BLaER1 treated with 17β-estradiol and CSF1 and Interleukin-3, amounts not matched to agents 10 nM and 100 nM (cell line): ENCODE measurements at regions not wholly inside any gene's neighbourhood (a gene's known extent, or its start where the extent isn't known, plus 50 kb on each side); places are given as distances from the start of the nearest gene placed in this dataset.

Experiments used
- H3K27ac ChIP-seq, 11 experiments: shearing (Covaris generic); formaldehyde crosslinking; 2 replicates each; pipeline ENCODE4 v1.8.1; 2022
- H3K27me3 ChIP-seq, 11 experiments: shearing (Covaris generic); formaldehyde crosslinking; 2 replicates each; pipeline ENCODE4 v1.8.1; 2022
- H3K36me3 ChIP-seq, 11 experiments: shearing (Covaris generic); formaldehyde crosslinking; 2 replicates each; pipeline ENCODE4 v1.8.1; 2022
- H3K4me1 ChIP-seq, 10 experiments: shearing (Covaris generic); formaldehyde crosslinking; 2 replicates each; pipeline ENCODE4 v1.8.1; 2022
- H3K4me2 ChIP-seq, 11 experiments: shearing (Covaris generic); formaldehyde crosslinking; 2 replicates each; pipeline ENCODE4 v1.8.1; 2022
- H3K4me3 ChIP-seq, 10 experiments: shearing (Covaris generic); formaldehyde crosslinking; 2 replicates each; pipeline ENCODE4 v1.8.1; 2022
- H3K9ac ChIP-seq, 11 experiments: shearing (Covaris generic); formaldehyde crosslinking; 2 replicates each; pipeline ENCODE4 v1.8.1; 2022
- H3K9me3 ChIP-seq, 11 experiments: shearing (Covaris generic); formaldehyde crosslinking; replicated peaks in 1 of 11; 2 replicates each; pipeline ENCODE4 v1.8.1; 2022
- H4K20me1 ChIP-seq, 11 experiments: shearing (Covaris generic); formaldehyde crosslinking; 2 replicates each; pipeline ENCODE4 v1.8.1; 2022
- Cebpa-rat ChIP-seq, 11 experiments: shearing (Covaris generic); IDR thresholded peaks; 2 replicates each; pipeline ENCODE4 v1.8.1; 2022

DNA sequence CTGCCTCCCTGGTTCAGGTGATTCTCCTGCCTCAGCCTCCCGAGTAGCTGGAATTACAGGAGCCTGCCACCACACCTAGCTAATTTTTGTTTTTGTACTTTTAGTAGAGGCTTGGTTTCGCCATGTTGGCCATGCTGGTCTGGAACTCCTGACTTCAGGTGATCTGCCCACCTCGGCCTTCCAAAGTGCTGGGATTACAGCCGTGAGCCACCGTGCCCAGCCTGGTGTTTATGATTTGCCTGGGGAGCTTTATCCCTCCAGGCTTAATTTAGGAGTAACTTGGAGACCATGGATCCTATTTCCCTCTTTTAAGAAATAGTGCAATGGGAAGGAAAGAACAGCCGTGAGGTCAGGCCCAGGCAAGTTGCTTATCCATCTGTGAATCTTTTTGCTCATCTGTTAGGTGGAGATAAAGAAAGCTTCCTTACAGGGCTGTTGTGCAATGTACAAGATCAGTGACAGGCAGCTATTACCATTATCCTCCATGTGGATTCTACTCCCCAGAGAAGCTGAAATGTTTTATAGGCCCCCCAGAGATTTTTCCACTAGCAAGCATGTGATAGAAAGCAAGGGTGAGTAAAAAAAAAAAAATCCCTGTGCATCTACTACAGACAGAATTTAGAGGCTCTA, 104.9 kb upstream of the MGAT5 start:
- Histone ChIP-seq H3K4me3 (no peak overlapping the region), H3K4me1 (peaks cover 23 to 65% (median 39%) of the 10 kb centered on the region in 10 experiments; a peak in 19 of 20 replicates), H3K27me3 (no peaks in the 10 kb centered on the region), H3K4me2 (peak overlapping the region; percentile 0 to 50 (median 24); a peak in 14 of 22 replicates), H3K36me3 (peaks cover 24 to 89% (median 43%) of the 10 kb centered on the region in 11 experiments), H3K9me3 (peaks cover 0 to 27% (median 13%) of the 10 kb centered on the region in 11 experiments; a peak in 14 of 22 replicates), H3K27ac (peak overlapping the region in 3 of 11 experiments; percentile 39 to 50 (median 41); a peak in 6 of 22 replicates), H3K9ac (no peak overlapping the region), H4K20me1 (peaks cover 20 to 98% (median 75%) of the 10 kb centered on the region in 11 experiments; a peak in 20 of 22 replicates)
- 0 out of 22 replicates have a peak, but pooled peaks of 1 of the 11 experiments have one; percentile 23 for TF ChIP-seq Cebpa-rat (IDR thresholded peaks at IDR 0.05)

DNA sequence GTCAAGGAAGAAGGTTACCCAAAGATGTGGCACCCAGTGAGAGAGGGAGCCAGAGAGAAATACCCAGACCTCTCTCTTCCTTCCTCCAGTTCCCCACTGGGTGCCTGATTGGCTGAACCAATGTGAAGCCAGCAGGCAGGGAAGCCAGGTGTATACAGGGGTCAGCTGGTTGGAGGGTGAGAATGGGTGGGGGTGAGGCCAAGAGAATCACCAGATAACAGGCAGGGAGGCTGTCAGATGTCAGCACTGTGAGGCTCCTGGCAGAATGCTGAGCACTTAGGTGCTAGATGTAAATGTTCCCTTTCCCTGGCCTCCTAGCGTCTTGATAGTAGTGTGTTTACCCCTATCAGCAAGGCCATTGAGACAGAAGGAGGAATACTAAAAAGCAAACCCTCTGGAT, 104.0 kb upstream of the MGAT5 start:
- TF ChIP-seq Cebpa-rat (IDR thresholded peaks at IDR 0.05) = no peak
- Histone ChIP-seq H3K9me3 (peaks cover 0 to 27% (median 13%) of the 10 kb centered on the region in 11 experiments; a peak in 14 of 22 replicates), H4K20me1 (peaks cover 15 to 98% (median 75%) of the 10 kb centered on the region in 11 experiments; a peak in 20 of 22 replicates), H3K27ac (peak overlapping the region in 4 of 11 experiments; percentile 8 to 50 (median 40); a peak in 9 of 22 replicates), H3K4me1 (peaks cover 33 to 74% (median 43%) of the 10 kb centered on the region in 10 experiments), H3K9ac (no peak overlapping the region), H3K4me3 (no peak overlapping the region), H3K27me3 (no peaks in the 10 kb centered on the region), H3K4me2 (peak overlapping the region in 9 of 11 experiments; percentile 6 to 50 (median 23); a peak in 11 of 22 replicates), H3K36me3 (peaks cover 17 to 90% (median 49%) of the 10 kb centered on the region in 11 experiments)

DNA sequence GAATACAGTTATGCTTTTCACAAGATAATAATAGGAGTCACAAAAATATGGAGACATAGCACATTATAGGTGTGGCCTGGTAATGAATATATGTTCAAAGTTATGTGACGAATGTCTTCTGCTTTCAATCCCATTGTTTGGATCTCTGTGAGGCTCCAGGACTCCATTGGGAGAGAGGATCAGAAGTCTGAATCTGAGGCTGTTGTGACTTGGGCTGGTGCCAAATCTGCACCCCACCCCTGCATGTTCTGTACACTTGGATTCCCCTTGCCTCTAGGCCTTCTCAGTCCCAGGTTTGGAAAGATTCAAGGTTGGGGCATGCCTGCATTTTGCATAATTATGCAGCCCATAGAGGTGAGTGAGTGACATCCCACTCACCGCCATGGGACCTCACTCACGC, 103.1 kb upstream of the MGAT5 start:
- H3K27ac ChIP-seq = no peak overlapping the region
- H3K9me3 ChIP-seq = peaks cover 0 to 27% (median 13%) of the 10 kb centered on the region in 11 experiments; a peak in 14 of 22 replicates
- H3K27me3 ChIP-seq = no peaks in the 10 kb centered on the region
- TF ChIP-seq Cebpa-rat (IDR thresholded peaks at IDR 0.05) = no peak
- no peak overlapping the region for H3K9ac ChIP-seq
- H3K4me3 ChIP-seq = no peak overlapping the region
- no peak overlapping the region for H3K4me2 ChIP-seq
- peaks cover 17 to 92% (median 58%) of the 10 kb centered on the region in 11 experiments for H3K36me3 ChIP-seq
- peaks cover 10 to 98% (median 76%) of the 10 kb centered on the region in 11 experiments; a peak in 21 of 22 replicates for H4K20me1 ChIP-seq
- peaks cover 38 to 79% (median 45%) of the 10 kb centered on the region in 10 experiments for H3K4me1 ChIP-seq

DNA sequence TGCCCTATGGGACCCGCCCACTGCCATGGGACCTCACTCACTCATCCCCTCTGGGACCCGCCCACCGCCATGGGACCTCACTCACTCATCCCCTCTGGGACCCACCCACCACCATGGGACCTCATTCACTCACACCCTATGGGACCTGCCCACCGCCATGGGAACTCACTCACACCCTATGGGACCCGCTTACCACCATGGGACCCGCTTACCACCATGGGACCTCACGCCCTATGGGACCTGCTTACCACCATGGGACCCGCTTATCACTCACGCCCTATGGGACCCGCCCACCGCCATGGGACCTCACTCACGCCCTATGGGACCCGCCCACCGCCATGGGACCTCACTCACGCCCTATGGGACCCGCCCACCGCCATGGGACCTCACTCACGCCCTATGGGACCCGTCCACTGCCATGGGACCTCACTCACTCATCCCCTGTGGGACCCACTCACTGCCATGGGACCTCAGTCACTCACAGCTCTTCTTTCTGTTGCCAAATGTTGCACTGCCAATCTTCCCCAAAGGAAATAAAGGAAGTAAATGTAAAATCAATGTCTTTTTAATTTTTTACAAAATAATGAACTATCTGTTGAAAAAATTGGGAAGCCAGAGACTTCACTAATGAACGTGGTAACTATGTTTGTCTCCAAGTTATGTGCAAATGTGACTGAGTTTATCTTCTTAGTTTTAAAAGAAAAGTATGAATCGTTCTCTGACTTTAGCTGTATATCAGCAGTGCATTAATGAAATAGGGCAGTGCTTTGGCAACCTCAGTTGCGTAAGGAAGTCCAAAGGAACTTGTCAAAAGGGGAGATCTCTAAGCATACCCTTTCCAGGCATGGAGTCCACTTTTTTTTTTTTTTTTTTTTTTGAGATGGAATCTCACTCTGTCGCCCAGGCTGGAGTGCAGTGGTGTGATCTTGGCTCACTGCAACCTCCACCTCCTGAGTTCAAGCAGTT, 101.5 kb upstream of the MGAT5 start:
- Histone ChIP-seq H3K27ac (no peak overlapping the region), H4K20me1 (peaks cover 0 to 98% (median 74%) of the 10 kb centered on the region in 11 experiments; a peak in 20 of 22 replicates), H3K27me3 (no peaks in the 10 kb centered on the region), H3K9me3 (peaks cover 0 to 30% (median 13%) of the 10 kb centered on the region in 11 experiments; a peak in 14 of 22 replicates), H3K9ac (no peak overlapping the region), H3K36me3 (peaks cover 26 to 97% (median 72%) of the 10 kb centered on the region in 11 experiments), H3K4me2 (no peak overlapping the region), H3K4me1 (peaks cover 40 to 74% (median 49%) of the 10 kb centered on the region in 10 experiments), H3K4me3 (no peak overlapping the region)
- no peak for TF ChIP-seq Cebpa-rat (IDR thresholded peaks at IDR 0.05)

DNA sequence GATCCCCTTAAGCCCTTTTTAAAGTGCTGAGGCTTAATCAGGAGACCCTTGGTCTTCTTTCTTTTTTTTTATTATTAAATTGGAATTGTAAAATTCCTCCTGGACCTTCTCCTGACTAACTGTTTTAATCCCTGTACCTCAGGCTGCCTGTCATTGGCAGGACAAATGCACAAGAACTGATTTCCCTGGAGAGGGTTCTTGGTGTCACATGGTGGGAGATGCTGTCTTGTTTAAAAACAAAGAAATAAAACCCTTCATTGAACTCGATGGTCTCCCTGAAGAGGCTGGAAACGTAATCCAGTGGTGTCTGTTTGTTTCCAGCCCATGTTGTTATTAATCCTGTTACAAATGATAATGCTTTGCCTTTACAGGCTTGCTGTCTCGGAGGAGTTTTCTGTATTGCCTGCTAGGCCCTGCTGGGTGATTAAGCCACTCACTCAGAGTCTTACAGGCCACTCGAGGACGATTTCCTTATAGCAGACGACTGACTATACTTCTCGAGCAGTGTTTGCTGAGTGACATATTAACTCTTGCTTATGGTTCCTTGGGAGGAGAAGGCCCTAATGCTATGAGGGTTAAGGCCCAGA, 100.5 kb upstream of the MGAT5 start:
- H3K27ac ChIP-seq = peak overlapping the region in 2 of 11 experiments; percentile 6 to 28; a peak in 1 of 22 replicates
- no peak overlapping the region; a peak in 1 of 22 replicates for H3K9ac ChIP-seq
- H3K4me1 ChIP-seq = peaks cover 43 to 71% (median 50%) of the 10 kb centered on the region in 10 experiments
- H3K4me3 ChIP-seq = no peak overlapping the region
- H3K27me3 ChIP-seq = no peaks in the 10 kb centered on the region
- peaks cover 30 to 97% (median 70%) of the 10 kb centered on the region in 11 experiments for H3K36me3 ChIP-seq
- peak overlapping the region in 3 of 11 experiments; percentile 18 to 59 (median 57); a peak in 5 of 22 replicates for H3K4me2 ChIP-seq
- peaks cover 7 to 98% (median 73%) of the 10 kb centered on the region in 11 experiments; a peak in 21 of 22 replicates for H4K20me1 ChIP-seq
- H3K9me3 ChIP-seq = peaks cover 0 to 30% (median 13%) of the 10 kb centered on the region in 11 experiments; a peak in 14 of 22 replicates
- TF ChIP-seq Cebpa-rat (IDR thresholded peaks at IDR 0.05) = no peak

DNA sequence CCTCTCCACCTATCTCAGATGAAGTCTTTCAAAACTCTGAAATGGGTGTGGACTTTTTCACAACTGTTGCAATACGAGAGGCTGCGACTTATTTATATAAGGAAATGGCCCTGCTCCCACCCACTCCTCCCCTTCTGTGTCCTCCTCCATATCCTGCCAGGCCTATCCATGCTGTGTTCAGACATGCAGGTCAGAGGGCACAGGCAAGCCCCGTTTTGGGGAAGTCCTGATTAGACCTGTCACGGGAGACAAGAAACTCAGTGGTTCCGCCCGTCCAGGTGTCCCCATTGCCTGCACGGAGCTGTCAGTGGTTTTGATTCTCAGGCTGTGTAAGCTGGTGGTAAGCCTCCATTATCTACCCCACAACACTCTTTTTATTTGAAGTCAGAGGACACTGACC, 99.6 kb upstream of the MGAT5 start:
- peaks cover 43 to 70% (median 49%) of the 10 kb centered on the region in 10 experiments for H3K4me1 ChIP-seq
- peak overlapping the region in 7 of 11 experiments; percentile 18 to 59 (median 39); a peak in 12 of 22 replicates for H3K4me2 ChIP-seq
- H4K20me1 ChIP-seq = peaks cover 9 to 98% (median 72%) of the 10 kb centered on the region in 11 experiments; a peak in 21 of 22 replicates
- peak overlapping the region in 3 of 11 experiments; percentile 13 to 25 (median 15); a peak in 2 of 22 replicates for H3K27ac ChIP-seq
- H3K36me3 ChIP-seq = peaks cover 29 to 91% (median 70%) of the 10 kb centered on the region in 11 experiments
- no peak overlapping the region; a peak in 1 of 22 replicates for H3K9ac ChIP-seq
- TF ChIP-seq Cebpa-rat (IDR thresholded peaks at IDR 0.05) = no peak
- peaks cover 0 to 30% (median 13%) of the 10 kb centered on the region in 11 experiments; a peak in 14 of 22 replicates for H3K9me3 ChIP-seq
- H3K4me3 ChIP-seq = no peak overlapping the region
- no peaks in the 10 kb centered on the region for H3K27me3 ChIP-seq

DNA sequence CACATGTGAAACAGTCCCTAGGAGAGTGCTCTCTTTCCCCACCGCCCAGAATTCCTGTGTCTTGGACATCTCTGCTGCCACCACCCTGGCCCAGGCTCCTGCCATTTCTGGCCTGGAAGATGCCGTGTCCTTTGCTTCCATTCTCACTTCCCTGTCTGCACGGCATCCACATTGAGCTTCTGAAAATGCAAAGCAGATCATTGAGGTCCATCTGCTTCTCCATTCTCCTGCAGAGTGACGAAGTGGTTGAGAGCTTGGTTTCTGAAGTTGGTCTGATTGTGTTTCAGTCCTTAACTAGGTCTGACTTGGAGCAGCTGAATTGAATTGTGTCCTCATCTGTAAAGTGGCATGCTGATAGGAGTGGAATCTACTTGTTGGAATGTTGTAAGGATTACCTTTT, 98.7 kb upstream of the MGAT5 start:
- Histone ChIP-seq H3K4me1 (peaks cover 43 to 70% (median 50%) of the 10 kb centered on the region in 10 experiments), H3K4me2 (peak overlapping the region in 5 of 11 experiments; percentile 5 to 59 (median 55); a peak in 6 of 22 replicates), H4K20me1 (peaks cover 9 to 98% (median 72%) of the 10 kb centered on the region in 11 experiments; a peak in 21 of 22 replicates), H3K4me3 (no peak overlapping the region), H3K9ac (no peak overlapping the region), H3K27me3 (no peaks in the 10 kb centered on the region), H3K9me3 (peaks cover 0 to 30% (median 13%) of the 10 kb centered on the region in 11 experiments; a peak in 14 of 22 replicates), H3K27ac (no peak overlapping the region), H3K36me3 (peaks cover 24 to 87% (median 70%) of the 10 kb centered on the region in 11 experiments)
- no peak for TF ChIP-seq Cebpa-rat (IDR thresholded peaks at IDR 0.05)

DNA sequence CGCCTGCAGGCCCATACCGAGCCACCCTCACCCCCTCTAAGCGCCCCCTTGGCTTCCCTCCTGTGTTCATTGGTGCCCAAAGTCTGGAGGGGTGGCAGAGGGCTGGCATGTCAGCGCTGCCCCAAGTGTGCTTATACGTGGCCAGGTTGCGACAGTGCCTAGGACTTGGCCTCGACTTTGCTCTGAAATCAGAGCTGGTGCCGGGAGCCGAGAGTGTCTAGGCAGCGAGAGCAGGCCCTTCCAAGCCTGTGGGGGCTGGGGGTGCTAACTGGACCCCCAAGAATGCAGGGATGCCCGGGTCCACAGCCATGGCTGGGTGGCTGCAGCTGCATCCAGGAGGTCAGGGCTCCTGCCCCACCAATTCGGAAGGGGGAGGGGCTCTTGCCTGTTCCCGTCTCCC, 95.6 kb upstream of the MGAT5 start:
- Histone ChIP-seq H3K27me3 (no peaks in the 10 kb centered on the region), H3K4me2 (peak overlapping the region in 8 of 11 experiments; percentile 7 to 45 (median 34); a peak in 11 of 22 replicates), H4K20me1 (peaks cover 15 to 100% (median 94%) of the 10 kb centered on the region in 11 experiments; a peak in 21 of 22 replicates), H3K4me3 (no peak overlapping the region), H3K9ac (no peak overlapping the region), H3K27ac (peak overlapping the region in 2 of 11 experiments; percentile 6 to 8; a peak in 3 of 22 replicates), H3K36me3 (peaks cover 18 to 82% (median 54%) of the 10 kb centered on the region in 11 experiments), H3K4me1 (peaks cover 67 to 88% (median 73%) of the 10 kb centered on the region in 10 experiments), H3K9me3 (peaks cover 0 to 11% (median 0%) of the 10 kb centered on the region in 11 experiments; a peak in 6 of 22 replicates)
- no peak for TF ChIP-seq Cebpa-rat (IDR thresholded peaks at IDR 0.05)
